H9 (cell line): ENCODE measurements at regions not wholly inside any gene's neighbourhood (a gene's known extent, or its start where the extent isn't known, plus 50 kb on each side); places are given as distances from the start of the nearest gene placed in this dataset.

ENCODE experiments used
- DNase-seq: peaks from one replicate; pipeline ENCODE4 v3.0.0-alpha.2; 2017
- H2AFZ ChIP-seq: one replicate; pipeline ENCODE4 v1.6.1; 2013; ENCODE audit warnings: mild to moderate bottlenecking, low read length, control low read depth, moderate library complexity
- H2AK5ac ChIP-seq: 2 replicates; pipeline ENCODE4 v1.6.1; 2013; ENCODE audit warnings: low read length, control low read depth, mixed read lengths; ENCODE audit not compliant: insufficient read length
- H2BK120ac ChIP-seq: one replicate; pipeline ENCODE4 v1.6.1; 2013; ENCODE audit warnings: low read depth, mild to moderate bottlenecking, low read length, control low read depth, inconsistent platforms; ENCODE audit not compliant: poor library complexity, severe bottlenecking
- H2BK12ac ChIP-seq: 2 replicates; pipeline ENCODE4 v1.6.1; 2013; ENCODE audit warnings: low read length, control low read depth, mixed read lengths, low read depth; ENCODE audit not compliant: insufficient read length
- H2BK15ac ChIP-seq: 2 replicates; pipeline ENCODE4 v1.6.1; 2013; ENCODE audit warnings: low read depth, low read length, control low read depth
- H2BK20ac ChIP-seq: one replicate; pipeline ENCODE4 v1.6.1; 2013; ENCODE audit warnings: low read depth, mild to moderate bottlenecking, low read length, control low read depth, inconsistent platforms; ENCODE audit not compliant: poor library complexity, severe bottlenecking
- H2BK5ac ChIP-seq: 2 replicates; pipeline ENCODE4 v1.6.1; 2013; ENCODE audit warnings: low read length, control low read depth, mixed read lengths; ENCODE audit not compliant: insufficient read length
- H3K14ac ChIP-seq: 2 replicates; pipeline ENCODE4 v1.6.1; 2013; ENCODE audit warnings: low read length, control low read depth; ENCODE audit not compliant: insufficient read depth
- H3K18ac ChIP-seq: 2 replicates; pipeline ENCODE4 v1.6.1; 2013; ENCODE audit warnings: low read depth, mild to moderate bottlenecking, mixed read lengths, low read length, control low read depth; ENCODE audit not compliant: insufficient read length
- H3K23ac ChIP-seq: 2 replicates; pipeline ENCODE4 v1.6.1; 2013; ENCODE audit warnings: low read length, control low read depth, mixed read lengths, low read depth; ENCODE audit not compliant: insufficient read length
- H3K23me2 ChIP-seq: 2 replicates; pipeline ENCODE4 v1.6.1; 2013; ENCODE audit warnings: low read depth, mild to moderate bottlenecking, mixed read lengths, low read length, control low read depth; ENCODE audit not compliant: insufficient read length, poor library complexity, severe bottlenecking
- H3K27ac ChIP-seq: 2 replicates; pipeline ENCODE4 v1.5.1; 2013; ENCODE audit warnings: low read length, control low read depth, mixed read lengths, low read depth; ENCODE audit not compliant: insufficient read length
- H3K27me3 ChIP-seq: 2 replicates; pipeline ENCODE4 v1.6.1; 2013; ENCODE audit warnings: low read length, control low read depth, inconsistent platforms; ENCODE audit not compliant: insufficient read depth
- H3K4ac ChIP-seq: 2 replicates; pipeline ENCODE4 v1.6.1; 2013; ENCODE audit warnings: low read depth, mild to moderate bottlenecking, control low read depth, inconsistent platforms, low read length, moderate library complexity
- H3K4me1 ChIP-seq: 2 replicates; pipeline ENCODE4 v1.6.1; 2013; ENCODE audit warnings: low read length, control low read depth, inconsistent platforms; ENCODE audit not compliant: insufficient read depth
- H3K4me2 ChIP-seq: 2 replicates; pipeline ENCODE4 v1.6.1; 2013; ENCODE audit warnings: low read length, control low read depth, mixed read lengths; ENCODE audit not compliant: insufficient read length, insufficient read depth
- H3K56ac ChIP-seq: 2 replicates; pipeline ENCODE4 v1.6.1; 2013; ENCODE audit warnings: low read depth, mild to moderate bottlenecking, mixed read lengths, low read length, control low read depth; ENCODE audit not compliant: insufficient read length
- H3K79me1 ChIP-seq: 2 replicates; pipeline ENCODE4 v1.6.1; 2013; ENCODE audit warnings: low read depth, mild to moderate bottlenecking, moderate library complexity, low read length, control low read depth, inconsistent platforms; ENCODE audit not compliant: insufficient read depth, poor library complexity, severe bottlenecking
- H3K79me2 ChIP-seq: 2 replicates; pipeline ENCODE4 v1.6.1; 2013; ENCODE audit warnings: low read length, control low read depth, inconsistent platforms; ENCODE audit not compliant: insufficient read depth
- H3K9ac ChIP-seq: 2 replicates; pipeline ENCODE4 v1.6.1; 2013; ENCODE audit warnings: low read length, control low read depth, mixed read lengths; ENCODE audit not compliant: insufficient read length; ENCODE audit errors: extremely low read depth
- H3K9me3 ChIP-seq: one replicate; pipeline ENCODE4 v1.6.1; 2013; ENCODE audit warnings: low read depth, low read length, inconsistent platforms; ENCODE audit not compliant: control insufficient read depth
- H3T11ph ChIP-seq: one replicate; pipeline ENCODE4 v1.6.1; 2013; ENCODE audit warnings: mild to moderate bottlenecking, low read length, control low read depth, inconsistent platforms
- H4K20me1 ChIP-seq: one replicate; pipeline ENCODE4 v1.6.1; 2013; ENCODE audit not compliant: control insufficient read depth, insufficient read length, insufficient read depth
- H4K5ac ChIP-seq: 2 replicates; pipeline ENCODE4 v1.6.1; 2013; ENCODE audit warnings: low read depth, mild to moderate bottlenecking, mixed read lengths, low read length, control low read depth; ENCODE audit not compliant: insufficient read length
- H4K8ac ChIP-seq: replicated peaks from 2 replicates; pipeline ENCODE4 v1.6.1; 2013; ENCODE audit warnings: low read length, control low read depth, mixed read lengths, low read depth; ENCODE audit not compliant: insufficient read length
- H4K91ac ChIP-seq: 2 replicates; pipeline ENCODE4 v1.6.1; 2013; ENCODE audit warnings: low read depth, mild to moderate bottlenecking, moderate library complexity, mixed read lengths, low read length, control low read depth; ENCODE audit not compliant: insufficient read length
- H3K27ac Mint-ChIP-seq, 3 experiments: 2 replicates in 2 of 3; 3 replicates in 1 of 3; pipeline ENCODE4 v1.8.0; 2020 to 2021; ENCODE audit warnings: mixed read lengths in 3 of 3, mild to moderate bottlenecking in 1 of 3, moderate library complexity in 1 of 3
- H3K27me3 Mint-ChIP-seq: 2 replicates; pipeline ENCODE4 v1.8.0; 2021; ENCODE audit warnings: low read depth, mild to moderate bottlenecking, moderate library complexity, mixed read lengths
- H3K36me3 Mint-ChIP-seq, 3 experiments: 2 replicates in 2 of 3; 3 replicates in 1 of 3; pipeline ENCODE4 v1.8.0; 2020 to 2021; ENCODE audit warnings: low read depth in 3 of 3, mixed read lengths in 3 of 3; ENCODE audit not compliant: insufficient read depth in 1 of 3
- H3K4me1 Mint-ChIP-seq, 2 experiments: 2 replicates each; pipeline ENCODE4 v1.8.0; 2020; ENCODE audit warnings: mixed read lengths in 2 of 2
- H3K4me3 Mint-ChIP-seq, 2 experiments: 2 replicates in 1 of 2; 3 replicates in 1 of 2; pipeline ENCODE4 v1.8.0; 2020 to 2021; ENCODE audit warnings: mild to moderate bottlenecking in 2 of 2, mixed read lengths in 2 of 2, moderate library complexity in 1 of 2
- H3K9me3 Mint-ChIP-seq, 2 experiments: 2 replicates in 1 of 2; 3 replicates in 1 of 2; pipeline ENCODE4 v1.8.0; 2020; ENCODE audit warnings: mild to moderate bottlenecking in 2 of 2, mixed read lengths in 2 of 2, moderate library complexity in 1 of 2
- WGBS: extraction: QIAGEN DNeasy Blood & Tissue Kit; methylation state at CpG from one replicate; pipeline ENCODE4 v1.1.7; 2013; ENCODE audit warnings: missing lambda C conversion rate, low lambda C conversion rate, mixed read lengths; ENCODE audit not compliant: insufficient read length; ENCODE audit errors: extremely low coverage; 5-methylcytosine and 5-hydroxymethylcytosine counted together
- TF ChIP-seq, protein P1 (sequence below): fragments of 200-600 bp; sonication (generic); conservative IDR thresholded peaks from 3 replicates; pipeline ENCODE4 v1.8.0; 2021; ENCODE audit warnings: antibody characterized with exemption, mild to moderate bottlenecking

DNA sequence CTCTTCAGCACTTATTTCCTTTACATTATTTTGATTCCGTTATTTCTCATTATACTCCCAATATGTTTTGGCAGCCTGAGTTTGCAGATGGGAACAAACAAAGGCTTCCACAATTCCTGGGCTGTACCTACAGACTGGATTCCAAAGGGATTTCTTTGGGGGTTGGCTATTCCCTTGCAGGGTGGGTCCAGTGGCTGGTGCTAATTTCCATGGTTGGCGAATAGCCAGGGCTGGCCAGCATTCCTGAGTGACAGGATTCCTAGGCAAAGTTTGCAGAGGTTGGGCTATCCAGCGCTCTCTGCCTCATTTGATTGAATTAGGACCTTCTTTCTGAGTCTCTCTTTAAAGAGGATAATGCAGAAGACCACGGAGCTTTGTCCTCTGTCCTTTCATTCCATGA, 207.4 kb downstream of the MAF start:
- H3K4me1 Mint-ChIP-seq: peaks cover 7 to 8% of the 10 kb centered on the region in 2 experiments

More for the DNA sequence above, 207.4 kb downstream of the MAF start:
- H3K9me3 Mint-ChIP-seq: peaks cover 3% of the 10 kb centered on the region in 2 experiments; a peak in 3 of 5 replicates
- no peaks in the 10 kb centered on the region for H3K79me2 ChIP-seq
- H3K18ac ChIP-seq: no peak overlapping the region
- no peak overlapping the region for H3T11ph ChIP-seq
- H3K56ac ChIP-seq: no peak overlapping the region
- H3K4me2 ChIP-seq: no peak overlapping the region
- WGBS: no CpG with 5 or more reads among the region's 4 CpGs
- no peaks in the 10 kb centered on the region for H3K23me2 ChIP-seq
- H4K8ac ChIP-seq: no peak overlapping the region
- H2BK15ac ChIP-seq: no peak overlapping the region
- H3K9ac ChIP-seq: no peak overlapping the region
- no peaks in the 10 kb centered on the region for H4K20me1 ChIP-seq
- H3K4me1 ChIP-seq: no peaks in the 10 kb centered on the region
- H3K27ac Mint-ChIP-seq: no peak overlapping the region
- H3K14ac ChIP-seq: no peak overlapping the region
- H3K36me3 Mint-ChIP-seq: peaks cover 0 to 3% (median 3%) of the 10 kb centered on the region in 3 experiments; a peak in 5 of 7 replicates
- no peak overlapping the region for H2BK20ac ChIP-seq
- no peaks in the 10 kb centered on the region for H3K79me1 ChIP-seq
- peaks cover 5% of the 10 kb centered on the region for H3K27me3 Mint-ChIP-seq
- H3K9me3 ChIP-seq: no peaks in the 10 kb centered on the region
- TF ChIP-seq, protein P1, sequence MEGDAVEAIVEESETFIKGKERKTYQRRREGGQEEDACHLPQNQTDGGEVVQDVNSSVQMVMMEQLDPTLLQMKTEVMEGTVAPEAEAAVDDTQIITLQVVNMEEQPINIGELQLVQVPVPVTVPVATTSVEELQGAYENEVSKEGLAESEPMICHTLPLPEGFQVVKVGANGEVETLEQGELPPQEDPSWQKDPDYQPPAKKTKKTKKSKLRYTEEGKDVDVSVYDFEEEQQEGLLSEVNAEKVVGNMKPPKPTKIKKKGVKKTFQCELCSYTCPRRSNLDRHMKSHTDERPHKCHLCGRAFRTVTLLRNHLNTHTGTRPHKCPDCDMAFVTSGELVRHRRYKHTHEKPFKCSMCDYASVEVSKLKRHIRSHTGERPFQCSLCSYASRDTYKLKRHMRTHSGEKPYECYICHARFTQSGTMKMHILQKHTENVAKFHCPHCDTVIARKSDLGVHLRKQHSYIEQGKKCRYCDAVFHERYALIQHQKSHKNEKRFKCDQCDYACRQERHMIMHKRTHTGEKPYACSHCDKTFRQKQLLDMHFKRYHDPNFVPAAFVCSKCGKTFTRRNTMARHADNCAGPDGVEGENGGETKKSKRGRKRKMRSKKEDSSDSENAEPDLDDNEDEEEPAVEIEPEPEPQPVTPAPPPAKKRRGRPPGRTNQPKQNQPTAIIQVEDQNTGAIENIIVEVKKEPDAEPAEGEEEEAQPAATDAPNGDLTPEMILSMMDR: no peak
- H3K27me3 ChIP-seq: no peaks in the 10 kb centered on the region
- H3K27ac ChIP-seq: no peak overlapping the region
- H4K91ac ChIP-seq: no peak overlapping the region
- no peak overlapping the region for H3K23ac ChIP-seq
- no peak overlapping the region for H4K5ac ChIP-seq
- no peak overlapping the region for H2AFZ ChIP-seq
- no peak overlapping the region for H2AK5ac ChIP-seq
- no peak for DNase-seq
- H3K4ac ChIP-seq: no peak overlapping the region
- H2BK5ac ChIP-seq: no peak overlapping the region
- no peak overlapping the region for H2BK120ac ChIP-seq
- H3K4me3 Mint-ChIP-seq: no peak overlapping the region
- no peak overlapping the region for H2BK12ac ChIP-seq
